CD8-positive, alpha-beta memory T cell (primary cell): ENCODE measurements at regions not wholly inside any gene's neighbourhood (a gene's known extent, or its start where the extent isn't known, plus 50 kb on each side); places are given as distances from the start of the nearest gene placed in this dataset.
"Not testable (repeated sequence)": the region's sequence is repeated elsewhere in the genome, so short reads cannot be mapped to it uniquely, and the experiment has no call there.

Experiments used
- CTCF ChIA-PET: fragments of 350-600 bp; sonication (Branson Sonifier 250); formaldehyde crosslinking; loops from one replicate; lab custom pipeline; 2021; ENCODE audit warnings: antibody characterized with exemption; lab: Charles Lee
- POLR2A ChIA-PET: fragments of 350-600 bp; sonication (Branson Sonifier 250); formaldehyde crosslinking; loops from one replicate; lab custom pipeline; 2021; ENCODE audit warnings: antibody characterized with exemption; lab: Charles Lee
- DNase-seq, 5 donors: peaks; one replicate each; pipeline versions ENCODE4 v3.0.0 to v3.0.0-alpha.2; 2020 to 2022; ENCODE audit warnings: mixed read lengths in 1 of 5
- H3K27ac ChIP-seq: one replicate; pipeline ENCODE4 v1.7.0; 2013; ENCODE audit warnings: low read depth, mild to moderate bottlenecking, low read length, moderate library complexity
- H3K27me3 ChIP-seq: 2 replicates; pipeline ENCODE4 v1.7.0; 2013; ENCODE audit warnings: low read length, mild to moderate bottlenecking; ENCODE audit not compliant: insufficient read depth, poor library complexity, severe bottlenecking
- H3K36me3 ChIP-seq: 2 replicates; pipeline ENCODE4 v1.7.0; 2013; ENCODE audit warnings: mild to moderate bottlenecking, low read length, moderate library complexity; ENCODE audit not compliant: insufficient read depth
- H3K4me1 ChIP-seq: 2 replicates; pipeline ENCODE4 v1.7.0; 2013; ENCODE audit warnings: mild to moderate bottlenecking, low read length, moderate library complexity; ENCODE audit not compliant: insufficient read depth
- H3K4me3 ChIP-seq: 2 replicates; pipeline ENCODE4 v1.7.0; 2013; ENCODE audit warnings: mild to moderate bottlenecking, low read length
- H3K9me3 ChIP-seq: 2 replicates; pipeline ENCODE4 v1.7.0; 2013; ENCODE audit warnings: mild to moderate bottlenecking, low read length
- H3K27ac Mint-ChIP-seq, 8 donors: one replicate each; pipeline ENCODE4 v1.8.0; 2020 to 2021; ENCODE audit warnings: mixed read lengths in 8 of 8, mild to moderate bottlenecking in 6 of 8, inconsistent platforms in 3 of 8, moderate library complexity in 3 of 8
- H3K27me3 Mint-ChIP-seq, 2 donors: one replicate each; pipeline ENCODE4 v1.8.0; 2020 to 2021; ENCODE audit warnings: mixed read lengths in 2 of 2, mild to moderate bottlenecking in 1 of 2, moderate library complexity in 1 of 2
- H3K36me3 Mint-ChIP-seq, 3 donors: one replicate each; pipeline ENCODE4 v1.8.0; 2020 to 2021; ENCODE audit warnings: mixed read lengths in 3 of 3, inconsistent platforms in 1 of 3, mild to moderate bottlenecking in 1 of 3
- H3K4me1 Mint-ChIP-seq, 3 donors: one replicate each; pipeline ENCODE4 v1.8.0; 2020 to 2021; ENCODE audit warnings: mixed read lengths in 3 of 3, inconsistent platforms in 1 of 3, mild to moderate bottlenecking in 1 of 3
- H3K4me3 Mint-ChIP-seq, 7 donors: one replicate each; pipeline ENCODE4 v1.8.0; 2020 to 2021; ENCODE audit warnings: mixed read lengths in 7 of 7, mild to moderate bottlenecking in 6 of 7, moderate library complexity in 4 of 7, inconsistent platforms in 2 of 7
- H3K9me3 Mint-ChIP-seq, 5 donors: one replicate each; pipeline ENCODE4 v1.8.0; 2020 to 2022; ENCODE audit warnings: mixed read lengths in 5 of 5, mild to moderate bottlenecking in 3 of 5, moderate library complexity in 2 of 5, inconsistent platforms in 1 of 5

DNA sequence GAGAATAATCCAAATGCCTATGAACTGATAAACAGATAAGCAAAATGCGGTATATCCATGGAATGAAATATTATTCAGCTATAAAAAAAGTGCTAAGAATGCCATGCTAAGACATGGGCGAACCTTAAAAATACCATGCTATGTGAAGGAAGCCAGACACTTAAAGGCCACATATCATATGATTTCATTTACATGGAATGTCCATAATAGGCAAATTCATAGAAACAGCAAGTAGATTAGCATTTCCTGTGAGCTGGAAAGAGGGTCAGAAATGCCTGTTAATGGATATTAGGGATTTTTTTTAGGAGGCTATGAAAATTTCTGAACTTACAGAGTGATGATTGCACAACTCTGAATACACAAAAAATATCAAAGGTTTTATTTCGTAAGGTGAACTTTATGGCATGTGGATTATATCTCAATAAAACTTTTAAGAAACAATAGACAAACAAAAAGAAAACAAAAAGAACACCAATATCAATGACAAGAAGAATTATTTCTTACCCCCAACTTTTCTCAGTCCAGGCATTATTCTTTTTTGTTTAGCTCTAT, 1207.7 kb downstream of the SUCLG1 start:
- H3K4me3 Mint-ChIP-seq: no peak overlapping the region
- no peak overlapping the region for H3K27ac Mint-ChIP-seq
- Histone ChIP-seq H3K4me1 (no peaks in the 10 kb centered on the region), H3K27ac (no peak overlapping the region), H3K9me3 (no peaks in the 10 kb centered on the region), H3K27me3 (no peaks in the 10 kb centered on the region), H3K36me3 (no peaks in the 10 kb centered on the region), H3K4me3 (no peak overlapping the region)
- DNase-seq: no peak
- peaks cover 8 to 20% (median 17%) of the 10 kb centered on the region in 5 donors for H3K9me3 Mint-ChIP-seq
- H3K4me1 Mint-ChIP-seq: no peaks in the 10 kb centered on the region
- ChIA-PET POLR2A (no interaction called here), CTCF (no interaction called here)
- no peaks in the 10 kb centered on the region for H3K36me3 Mint-ChIP-seq
- peaks cover 0 to 2% of the 10 kb centered on the region in 2 donors for H3K27me3 Mint-ChIP-seq

- H3K27ac Mint-ChIP-seq, H3K4me3 Mint-ChIP-seq, H3K36me3 ChIP-seq, H3K9me3 ChIP-seq, POLR2A ChIA-PET, H3K4me3 ChIP-seq, H3K36me3 Mint-ChIP-seq, H3K27me3 ChIP-seq, H3K27me3 Mint-ChIP-seq, H3K27ac ChIP-seq, CTCF ChIA-PET, H3K4me1 ChIP-seq, H3K4me1 Mint-ChIP-seq: not testable (repeated sequence)
- peak in 1 of 5 donors; percentile 38 for DNase-seq
- peaks cover 7 to 30% (median 9%) of the 10 kb centered on the region in 5 donors for H3K9me3 Mint-ChIP-seq
Observed at GRCh38 chr2:83245806-83246537, 1213.1 kb downstream of the SUCLG1 start.

DNA sequence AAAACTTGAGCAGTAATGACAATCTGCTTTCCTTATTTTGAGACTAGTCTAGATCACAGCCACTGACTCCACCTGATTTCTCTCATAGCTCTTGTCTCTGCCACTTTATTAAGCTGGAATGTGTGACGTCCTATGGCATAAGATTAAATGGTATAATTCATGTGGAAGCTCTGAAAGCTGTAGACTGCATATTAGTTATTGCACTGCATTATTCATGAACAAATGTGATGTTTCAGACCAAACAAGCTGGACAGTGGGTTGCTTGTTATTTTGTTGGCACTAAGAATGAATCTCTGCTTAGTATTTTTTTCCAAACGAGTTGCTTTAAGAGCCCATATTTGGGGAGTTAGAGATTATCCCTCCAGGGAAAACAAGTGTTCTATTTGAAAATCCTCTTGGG, 1218.5 kb downstream of the SUCLG1 start:
- Mint-ChIP-seq H3K27me3 (no peaks in the 10 kb centered on the region), H3K36me3 (peaks cover 0 to 1% (median 0%) of the 10 kb centered on the region in 3 donors), H3K4me3 (no peak overlapping the region), H3K9me3 (peaks cover 2 to 11% (median 9%) of the 10 kb centered on the region in 5 donors), H3K4me1 (no peaks in the 10 kb centered on the region), H3K27ac (no peak overlapping the region)
- ChIA-PET POLR2A (no interaction called here), CTCF (no interaction called here)
- Histone ChIP-seq H3K27me3 (no peaks in the 10 kb centered on the region), H3K9me3 (no peaks in the 10 kb centered on the region), H3K4me3 (no peak overlapping the region), H3K4me1 (no peaks in the 10 kb centered on the region), H3K27ac (no peak overlapping the region), H3K36me3 (no peaks in the 10 kb centered on the region)
- no peak for DNase-seq

GRCh38 chr2:83238111-83238510, 1221.0 kb downstream of the SUCLG1 start:
- H3K36me3 ChIP-seq: no peaks in the 10 kb centered on the region
- no peaks in the 10 kb centered on the region for H3K27me3 Mint-ChIP-seq
- ChIA-PET POLR2A (no interaction called here), CTCF (no interaction called here)
- H3K27ac Mint-ChIP-seq: no peak overlapping the region
- H3K27me3 ChIP-seq: no peaks in the 10 kb centered on the region
- H3K4me1 Mint-ChIP-seq: no peaks in the 10 kb centered on the region
- H3K4me1 ChIP-seq: no peaks in the 10 kb centered on the region
- no peak overlapping the region for H3K4me3 Mint-ChIP-seq
- H3K4me3 ChIP-seq: no peak overlapping the region
- DNase-seq: no peak
- no peak overlapping the region for H3K27ac ChIP-seq
- H3K9me3 Mint-ChIP-seq: peaks cover 2 to 16% (median 2%) of the 10 kb centered on the region in 5 donors
- H3K36me3 Mint-ChIP-seq: no peaks in the 10 kb centered on the region
- no peaks in the 10 kb centered on the region for H3K9me3 ChIP-seq

DNA sequence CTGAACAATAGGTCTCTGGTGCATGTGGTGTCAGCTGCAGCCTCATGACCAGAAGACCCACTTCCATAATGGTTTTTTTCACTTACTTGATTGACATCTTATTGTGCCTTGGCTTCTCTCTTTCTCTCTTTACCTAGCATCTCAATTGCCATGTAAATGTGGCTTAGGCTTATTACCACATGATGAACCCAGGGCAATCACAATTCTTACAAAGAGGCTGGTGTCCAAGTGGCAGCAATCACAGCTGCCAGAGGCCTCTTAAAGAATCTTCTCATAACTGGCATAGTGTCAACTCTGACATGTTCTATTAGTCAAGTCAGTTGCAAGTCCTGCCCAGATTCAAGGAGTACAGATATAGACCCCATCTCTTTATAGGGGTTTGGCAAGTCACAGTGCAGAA, 1224.8 kb downstream of the SUCLG1 start:
- Mint-ChIP-seq H3K9me3 (peaks cover 2 to 21% (median 4%) of the 10 kb centered on the region in 5 donors), H3K4me3 (no peak overlapping the region), H3K4me1 (no peaks in the 10 kb centered on the region), H3K27ac (no peak overlapping the region), H3K27me3 (no peaks in the 10 kb centered on the region), H3K36me3 (no peaks in the 10 kb centered on the region)
- no peak for DNase-seq
- H3K36me3 ChIP-seq: no peaks in the 10 kb centered on the region
- no peaks in the 10 kb centered on the region for H3K27me3 ChIP-seq
- no peak overlapping the region for H3K27ac ChIP-seq
- H3K9me3 ChIP-seq: no peaks in the 10 kb centered on the region
- H3K4me3 ChIP-seq: no peak overlapping the region
- no peaks in the 10 kb centered on the region for H3K4me1 ChIP-seq
- ChIA-PET CTCF (no interaction called here), POLR2A (no interaction called here)

GRCh38 chr2:83233781-83234180, 1225.3 kb downstream of the SUCLG1 start:
- Mint-ChIP-seq H3K27ac (no peak overlapping the region), H3K4me3 (no peak overlapping the region), H3K36me3 (no peaks in the 10 kb centered on the region), H3K9me3 (peaks cover 2 to 21% (median 4%) of the 10 kb centered on the region in 5 donors), H3K4me1 (no peaks in the 10 kb centered on the region), H3K27me3 (no peaks in the 10 kb centered on the region)
- Histone ChIP-seq H3K27ac (no peak overlapping the region), H3K4me1 (no peaks in the 10 kb centered on the region), H3K4me3 (no peak overlapping the region), H3K9me3 (no peaks in the 10 kb centered on the region), H3K36me3 (no peaks in the 10 kb centered on the region), H3K27me3 (no peaks in the 10 kb centered on the region)
- CTCF ChIA-PET: no interaction called here
- POLR2A ChIA-PET: no interaction called here
- no peak for DNase-seq

DNA sequence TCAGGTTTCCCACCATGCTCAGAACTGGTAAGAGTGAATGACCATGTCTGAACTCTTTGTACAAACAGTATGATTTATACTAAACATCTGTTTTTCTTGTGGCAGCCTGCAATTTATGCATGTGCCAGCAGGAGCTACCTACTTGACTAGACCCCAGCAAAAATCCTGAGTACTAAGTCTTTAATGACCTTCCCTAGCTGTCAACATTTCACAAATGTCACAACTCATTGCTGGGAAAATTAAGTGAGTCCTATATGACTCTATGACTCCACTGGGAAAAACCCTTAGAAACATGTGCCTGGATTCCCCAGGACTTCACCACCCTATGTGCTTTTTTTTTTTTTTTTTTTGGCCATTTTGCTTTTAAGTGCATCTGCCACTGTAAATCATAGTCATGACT, 1225.8 kb downstream of the SUCLG1 start:
- Histone ChIP-seq H3K9me3 (no peaks in the 10 kb centered on the region), H3K27ac (no peak overlapping the region), H3K4me3 (no peak overlapping the region), H3K36me3 (no peaks in the 10 kb centered on the region), H3K4me1 (no peaks in the 10 kb centered on the region), H3K27me3 (no peaks in the 10 kb centered on the region)
- CTCF ChIA-PET: no interaction called here
- no peak overlapping the region for H3K4me3 Mint-ChIP-seq
- H3K4me1 Mint-ChIP-seq: no peaks in the 10 kb centered on the region
- no peaks in the 10 kb centered on the region for H3K36me3 Mint-ChIP-seq
- peaks cover 2 to 21% (median 5%) of the 10 kb centered on the region in 5 donors for H3K9me3 Mint-ChIP-seq
- POLR2A ChIA-PET: no interaction called here
- H3K27ac Mint-ChIP-seq: no peak overlapping the region
- H3K27me3 Mint-ChIP-seq: no peaks in the 10 kb centered on the region
- DNase-seq: no peak

DNA sequence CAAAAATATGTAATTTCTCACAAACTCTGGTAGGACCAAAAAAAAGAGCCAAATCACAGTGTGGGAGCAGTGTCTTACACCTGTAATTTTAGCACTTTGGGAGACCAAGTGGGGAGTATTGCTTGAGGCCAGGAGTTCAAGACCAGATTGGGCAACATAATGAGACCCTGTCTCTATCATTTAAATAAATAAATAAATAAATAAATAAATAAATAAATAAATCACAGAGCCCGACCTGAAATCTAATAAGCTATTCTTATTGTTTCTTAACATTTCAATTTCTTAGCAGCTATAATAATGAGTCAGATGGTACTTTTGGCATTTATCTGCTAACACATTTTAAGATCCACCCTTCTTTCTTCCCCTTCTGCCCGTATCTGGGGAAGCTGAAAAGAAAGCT, 1229.6 kb downstream of the SUCLG1 start:
- no peak for DNase-seq
- peaks cover 2 to 20% (median 4%) of the 10 kb centered on the region in 5 donors for H3K9me3 Mint-ChIP-seq
- Histone ChIP-seq H3K4me3 (no peak overlapping the region), H3K9me3 (no peaks in the 10 kb centered on the region), H3K27me3 (no peaks in the 10 kb centered on the region), H3K4me1 (no peaks in the 10 kb centered on the region), H3K27ac (no peak overlapping the region), H3K36me3 (no peaks in the 10 kb centered on the region)
- POLR2A ChIA-PET: no interaction called here
- no peaks in the 10 kb centered on the region for H3K27me3 Mint-ChIP-seq
- H3K4me1 Mint-ChIP-seq: no peaks in the 10 kb centered on the region
- H3K27ac Mint-ChIP-seq: no peak overlapping the region
- CTCF ChIA-PET: no interaction called here
- no peaks in the 10 kb centered on the region for H3K36me3 Mint-ChIP-seq
- H3K4me3 Mint-ChIP-seq: no peak overlapping the region
